Neural crest cell (in vitro differentiated cells): ENCODE measurements at regions not wholly inside any gene's neighbourhood (a gene's known extent, or its start where the extent isn't known, plus 50 kb on each side); places are given as distances from the start of the nearest gene placed in this dataset.

Experiments used
- DNase-seq: peaks from one replicate; pipeline ENCODE4 v3.0.0; 2021; ENCODE audit warnings: low read depth, mixed read lengths, low spot score
- H3K27ac Mint-ChIP-seq: one replicate; pipeline ENCODE4 v1.8.0; 2021; ENCODE audit warnings: mild to moderate bottlenecking, mixed read lengths; ENCODE audit not compliant: unreplicated experiment
- H3K27me3 Mint-ChIP-seq: 2 replicates; pipeline ENCODE4 v1.8.0; 2021; ENCODE audit warnings: low read depth, mild to moderate bottlenecking, mixed read lengths
- H3K36me3 Mint-ChIP-seq: 2 replicates; pipeline ENCODE4 v1.8.0; 2021; ENCODE audit warnings: low read depth, mild to moderate bottlenecking, mixed read lengths
- H3K4me1 Mint-ChIP-seq: 2 replicates; pipeline ENCODE4 v1.8.0; 2021; ENCODE audit warnings: mixed read lengths
- H3K4me3 Mint-ChIP-seq: one replicate; pipeline ENCODE4 v1.8.0; 2021; ENCODE audit warnings: mild to moderate bottlenecking, mixed read lengths
- H3K9me3 Mint-ChIP-seq: 2 replicates; pipeline ENCODE4 v1.8.0; 2021; ENCODE audit warnings: mixed read lengths
- TF ChIP-seq, protein P1 (sequence below): fragments of 200-600 bp; sonication (generic); conservative IDR thresholded peaks from 2 replicates; pipeline ENCODE4 v1.5.0; 2021; ENCODE audit warnings: antibody characterized with exemption, mild to moderate bottlenecking

DNA sequence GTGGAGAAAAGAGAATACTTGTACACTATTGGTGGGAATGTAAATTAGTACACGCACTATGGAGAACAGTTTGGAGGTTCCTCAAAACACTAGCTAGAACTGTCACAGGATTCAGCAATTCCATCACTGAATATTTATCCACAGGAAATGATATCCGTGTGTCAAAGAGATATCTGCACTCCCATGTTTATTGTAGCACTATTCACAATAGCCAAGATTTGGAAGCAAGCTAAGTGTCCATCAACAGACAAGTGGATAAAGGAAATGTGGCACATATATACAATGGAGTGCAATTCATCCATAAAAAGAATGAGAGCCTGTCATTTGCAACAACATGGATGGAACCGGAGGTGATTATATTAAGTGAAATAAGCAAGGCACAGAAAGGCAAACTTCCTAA, 428.5 kb downstream of the CCDC91 start:
- H3K4me3 Mint-ChIP-seq: no peak overlapping the region
- peaks cover 4% of the 10 kb centered on the region for H3K36me3 Mint-ChIP-seq
- no peaks in the 10 kb centered on the region for H3K4me1 Mint-ChIP-seq
- no peak overlapping the region for H3K27ac Mint-ChIP-seq
- H3K9me3 Mint-ChIP-seq: peaks cover 8% of the 10 kb centered on the region
- DNase-seq: no peak
- no peaks in the 10 kb centered on the region for H3K27me3 Mint-ChIP-seq
- TF ChIP-seq, protein P1, sequence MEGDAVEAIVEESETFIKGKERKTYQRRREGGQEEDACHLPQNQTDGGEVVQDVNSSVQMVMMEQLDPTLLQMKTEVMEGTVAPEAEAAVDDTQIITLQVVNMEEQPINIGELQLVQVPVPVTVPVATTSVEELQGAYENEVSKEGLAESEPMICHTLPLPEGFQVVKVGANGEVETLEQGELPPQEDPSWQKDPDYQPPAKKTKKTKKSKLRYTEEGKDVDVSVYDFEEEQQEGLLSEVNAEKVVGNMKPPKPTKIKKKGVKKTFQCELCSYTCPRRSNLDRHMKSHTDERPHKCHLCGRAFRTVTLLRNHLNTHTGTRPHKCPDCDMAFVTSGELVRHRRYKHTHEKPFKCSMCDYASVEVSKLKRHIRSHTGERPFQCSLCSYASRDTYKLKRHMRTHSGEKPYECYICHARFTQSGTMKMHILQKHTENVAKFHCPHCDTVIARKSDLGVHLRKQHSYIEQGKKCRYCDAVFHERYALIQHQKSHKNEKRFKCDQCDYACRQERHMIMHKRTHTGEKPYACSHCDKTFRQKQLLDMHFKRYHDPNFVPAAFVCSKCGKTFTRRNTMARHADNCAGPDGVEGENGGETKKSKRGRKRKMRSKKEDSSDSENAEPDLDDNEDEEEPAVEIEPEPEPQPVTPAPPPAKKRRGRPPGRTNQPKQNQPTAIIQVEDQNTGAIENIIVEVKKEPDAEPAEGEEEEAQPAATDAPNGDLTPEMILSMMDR: no peak

DNA sequence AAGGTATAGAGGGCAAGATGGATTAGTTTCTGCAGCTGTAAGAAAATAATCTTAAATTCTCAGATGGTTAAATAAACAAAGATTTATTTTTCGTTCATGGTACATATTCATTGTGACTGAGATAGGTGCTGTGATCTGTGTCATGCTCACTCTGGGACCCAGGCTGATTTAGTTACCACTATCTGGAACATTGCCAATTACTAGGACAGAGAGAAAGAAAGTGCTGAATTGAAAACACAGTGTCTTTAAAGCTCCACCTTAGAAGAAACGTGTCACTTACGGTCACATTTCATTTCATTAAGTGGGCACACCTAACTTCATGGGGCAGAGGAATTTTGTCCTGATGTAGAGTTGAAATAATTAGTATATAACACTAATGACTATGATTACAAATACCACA, 430.0 kb downstream of the CCDC91 start:
- no peak for DNase-seq
- Mint-ChIP-seq H3K36me3 (peaks cover 4% of the 10 kb centered on the region), H3K27ac (no peak overlapping the region), H3K9me3 (peaks cover 8% of the 10 kb centered on the region), H3K27me3 (no peaks in the 10 kb centered on the region), H3K4me3 (no peak overlapping the region), H3K4me1 (no peaks in the 10 kb centered on the region)
- TF ChIP-seq, protein P1: no peak

DNA sequence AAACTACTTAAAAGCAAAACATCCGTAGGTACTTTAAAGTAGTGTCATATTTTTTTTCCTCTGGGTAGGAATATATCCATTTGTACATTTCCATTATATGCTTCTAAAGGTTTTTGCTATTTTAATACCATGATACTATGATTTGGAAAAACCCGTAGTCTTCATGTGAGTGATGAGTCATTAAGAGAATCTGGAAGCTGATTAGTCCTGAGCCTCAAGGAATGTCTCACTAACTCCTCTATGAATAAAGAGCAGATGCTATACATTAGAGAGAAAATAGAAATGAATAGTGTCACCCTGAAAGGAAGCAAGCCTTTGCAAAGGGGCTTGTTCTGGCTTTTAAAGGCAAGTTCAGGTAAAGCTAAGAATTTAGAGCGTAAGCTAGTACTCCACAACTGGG, 432.1 kb downstream of the CCDC91 start:
- H3K27me3 Mint-ChIP-seq: no peaks in the 10 kb centered on the region
- H3K36me3 Mint-ChIP-seq: no peaks in the 10 kb centered on the region
- no peak overlapping the region for H3K4me3 Mint-ChIP-seq
- TF ChIP-seq, protein P1: no peak
- no peaks in the 10 kb centered on the region for H3K4me1 Mint-ChIP-seq
- no peak overlapping the region for H3K27ac Mint-ChIP-seq
- no peaks in the 10 kb centered on the region for H3K9me3 Mint-ChIP-seq
- no peak for DNase-seq

DNA sequence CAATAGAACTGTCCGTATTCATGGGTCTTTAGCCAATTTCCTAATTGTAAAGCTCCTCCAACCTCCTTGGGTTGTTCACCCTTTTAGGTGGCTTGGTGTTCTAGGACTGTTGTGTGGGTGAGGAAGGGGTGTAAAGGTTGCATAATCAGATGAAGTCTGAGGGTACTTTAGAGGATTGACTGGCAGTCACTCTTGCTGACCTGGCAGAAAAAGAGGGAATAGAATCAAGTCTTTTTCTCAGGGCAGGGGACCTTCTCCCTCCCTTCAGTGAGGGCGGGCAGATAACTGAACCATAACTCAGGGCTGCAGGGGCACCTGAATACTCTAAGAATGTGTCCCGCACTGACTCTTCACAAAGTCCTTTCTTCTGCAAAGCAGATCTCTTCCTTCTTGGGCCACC, 436.2 kb downstream of the CCDC91 start:
- Mint-ChIP-seq H3K4me1 (no peaks in the 10 kb centered on the region), H3K9me3 (no peaks in the 10 kb centered on the region), H3K36me3 (no peaks in the 10 kb centered on the region), H3K27ac (no peak overlapping the region), H3K4me3 (no peak overlapping the region), H3K27me3 (no peaks in the 10 kb centered on the region)
- no peak for DNase-seq
- TF ChIP-seq, protein P1: no peak

DNA sequence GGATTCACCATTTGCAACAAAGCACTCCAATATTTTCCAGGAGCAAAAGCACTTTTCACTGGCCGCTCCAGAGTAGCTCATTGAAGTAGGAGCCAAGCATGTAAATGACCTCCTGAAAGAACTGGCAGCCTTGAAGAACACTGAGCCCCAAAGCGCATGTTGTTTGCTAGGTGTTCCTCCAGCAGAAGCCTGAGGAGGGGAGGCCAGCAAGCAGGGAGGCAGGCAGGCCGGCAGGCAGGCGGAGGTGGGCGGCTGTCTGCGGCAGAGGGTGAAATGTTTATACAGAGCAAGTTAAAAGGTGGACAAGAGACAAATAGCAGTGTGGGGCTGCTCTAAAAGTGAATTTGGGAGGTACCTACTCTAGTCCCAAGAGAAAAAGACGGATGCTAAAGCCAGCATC, 439.4 kb downstream of the CCDC91 start:
- Mint-ChIP-seq H3K9me3 (no peaks in the 10 kb centered on the region), H3K27me3 (no peaks in the 10 kb centered on the region), H3K36me3 (no peaks in the 10 kb centered on the region), H3K4me1 (peaks cover 3% of the 10 kb centered on the region), H3K4me3 (no peak overlapping the region), H3K27ac (no peak overlapping the region)
- TF ChIP-seq, protein P1: no peak
- no peak for DNase-seq

DNA sequence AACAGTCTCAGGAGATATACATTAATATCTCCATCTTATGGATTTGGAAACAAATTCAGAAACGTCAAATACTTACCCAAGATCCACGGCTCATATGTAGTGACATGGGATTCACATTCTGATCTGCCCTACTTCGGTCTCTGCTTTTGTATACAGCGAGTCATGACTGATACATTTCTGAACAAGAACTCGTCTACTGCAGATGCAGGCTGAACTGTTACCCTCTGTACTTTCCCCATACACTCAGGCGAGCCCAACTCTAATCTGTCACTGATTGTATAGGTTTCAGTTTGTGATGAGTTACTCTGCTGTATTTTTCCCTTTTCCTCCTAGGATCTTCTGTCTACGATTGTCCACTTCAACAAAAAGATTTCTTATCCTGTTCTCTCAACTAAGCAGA, 441.6 kb downstream of the CCDC91 start:
- H3K4me3 Mint-ChIP-seq: no peak overlapping the region
- H3K27me3 Mint-ChIP-seq: no peaks in the 10 kb centered on the region
- no peaks in the 10 kb centered on the region for H3K9me3 Mint-ChIP-seq
- DNase-seq: no peak
- no peak overlapping the region for H3K27ac Mint-ChIP-seq
- H3K36me3 Mint-ChIP-seq: no peaks in the 10 kb centered on the region
- peaks cover 3% of the 10 kb centered on the region for H3K4me1 Mint-ChIP-seq
- TF ChIP-seq, protein P1: no peak
